Caco-2 (cell line): ENCODE measurements at regions not wholly inside any gene's neighbourhood (a gene's known extent, or its start where the extent isn't known, plus 50 kb on each side); places are given as distances from the start of the nearest gene placed in this dataset.
"Not testable (repeated sequence)": the region's sequence is repeated elsewhere in the genome, so short reads cannot be mapped to it uniquely, and the experiment has no call there.

Experiments
- BruUV-seq: library from RNA; stranded (reverse); fragments of 400-500 nt; replicated peaks from 2 replicates; lab custom pipeline; 2021; lab: Mats Ljungman, UMichigan
- CTCF ChIA-PET: fragments of 300-600 bp; sonication (Branson Sonifier 250); formaldehyde crosslinking; loops from one replicate; lab custom pipeline; 2022; ENCODE audit warnings: antibody characterized with exemption; lab: Charles Lee
- POLR2A ChIA-PET: fragments of 300-600 bp; sonication (Branson Sonifier 250); formaldehyde crosslinking; loops from one replicate; lab custom pipeline; 2022; ENCODE audit warnings: antibody characterized with exemption; lab: Charles Lee
- DNase-seq, 2 experiments: peaks; one replicate each; pipeline versions ENCODE4 v3.0.0 to v3.0.0-alpha.2; 2020 to 2022
- H3K27me3 ChIP-seq: replicated peaks from 2 replicates; pipeline ENCODE4 v1.6.0; 2011; ENCODE audit warnings: low read length; ENCODE audit not compliant: control insufficient read depth, insufficient read depth
- H3K36me3 ChIP-seq: 2 replicates; pipeline ENCODE4 v1.5.1; 2011; ENCODE audit warnings: low read length; ENCODE audit not compliant: control insufficient read depth, insufficient read depth
- H3K4me1 ChIP-seq: fragments of 250-450 bp; sonication (Bioruptor Pico); 2 replicates; pipeline ENCODE4 v1.5.1; 2020; ENCODE audit warnings: mild to moderate bottlenecking
- H3K4me3 ChIP-seq: 2 replicates; pipeline ENCODE4 v1.5.1; 2011; ENCODE audit warnings: low read depth, mild to moderate bottlenecking, control low read depth, low read length
- H3K9me3 ChIP-seq: fragments of 250-450 bp; sonication (Bioruptor Pico); 2 replicates; pipeline ENCODE4 v1.5.1; 2020; ENCODE audit warnings: mild to moderate bottlenecking, moderate library complexity
- H3K27ac Mint-ChIP-seq: one replicate; pipeline ENCODE4 v1.8.0; 2022; ENCODE audit warnings: mixed read lengths; ENCODE audit not compliant: unreplicated experiment
- H3K27me3 Mint-ChIP-seq: one replicate; pipeline ENCODE4 v1.8.0; 2022; ENCODE audit warnings: mixed read lengths; ENCODE audit not compliant: insufficient read depth, unreplicated experiment
- H3K36me3 Mint-ChIP-seq: one replicate; pipeline ENCODE4 v1.8.0; 2022; ENCODE audit warnings: mild to moderate bottlenecking, mixed read lengths; ENCODE audit not compliant: insufficient read depth, unreplicated experiment
- H3K4me1 Mint-ChIP-seq: one replicate; pipeline ENCODE4 v1.8.0; 2022; ENCODE audit warnings: low read depth, mixed read lengths; ENCODE audit not compliant: unreplicated experiment
- H3K4me3 Mint-ChIP-seq: one replicate; pipeline ENCODE4 v1.8.0; 2022; ENCODE audit warnings: mild to moderate bottlenecking, moderate library complexity, mixed read lengths; ENCODE audit not compliant: unreplicated experiment
- H3K9me3 Mint-ChIP-seq: one replicate; pipeline ENCODE4 v1.8.0; 2022; ENCODE audit warnings: mixed read lengths; ENCODE audit not compliant: unreplicated experiment
- intact Hi-C: fragments of 100-400 bp; cut with micrococcal nuclease; formaldehyde crosslinking; loops from one replicate; pipeline ENCODE4 v1.10.0; 2022; ENCODE audit not compliant: unreplicated experiment
- TF ChIP-seq, protein P1 (sequence below), 2 experiments: fragments of 200-600 bp in 1 of 2; IDR thresholded peaks; 1 replicate in 1 of 2; 2 replicates in 1 of 2; pipeline versions ENCODE4 v1.5.1 to v1.8.0; 2011 to 2022; ENCODE audit warnings: antibody characterized with exemption in 1 of 2, control low read depth in 1 of 2, inconsistent platforms in 1 of 2, low read depth in 1 of 2, low read length in 1 of 2, mild to moderate bottlenecking in 1 of 2, moderate library complexity in 1 of 2; ENCODE audit not compliant: insufficient read depth in 1 of 2, severe bottlenecking in 1 of 2, unreplicated experiment in 1 of 2

DNA sequence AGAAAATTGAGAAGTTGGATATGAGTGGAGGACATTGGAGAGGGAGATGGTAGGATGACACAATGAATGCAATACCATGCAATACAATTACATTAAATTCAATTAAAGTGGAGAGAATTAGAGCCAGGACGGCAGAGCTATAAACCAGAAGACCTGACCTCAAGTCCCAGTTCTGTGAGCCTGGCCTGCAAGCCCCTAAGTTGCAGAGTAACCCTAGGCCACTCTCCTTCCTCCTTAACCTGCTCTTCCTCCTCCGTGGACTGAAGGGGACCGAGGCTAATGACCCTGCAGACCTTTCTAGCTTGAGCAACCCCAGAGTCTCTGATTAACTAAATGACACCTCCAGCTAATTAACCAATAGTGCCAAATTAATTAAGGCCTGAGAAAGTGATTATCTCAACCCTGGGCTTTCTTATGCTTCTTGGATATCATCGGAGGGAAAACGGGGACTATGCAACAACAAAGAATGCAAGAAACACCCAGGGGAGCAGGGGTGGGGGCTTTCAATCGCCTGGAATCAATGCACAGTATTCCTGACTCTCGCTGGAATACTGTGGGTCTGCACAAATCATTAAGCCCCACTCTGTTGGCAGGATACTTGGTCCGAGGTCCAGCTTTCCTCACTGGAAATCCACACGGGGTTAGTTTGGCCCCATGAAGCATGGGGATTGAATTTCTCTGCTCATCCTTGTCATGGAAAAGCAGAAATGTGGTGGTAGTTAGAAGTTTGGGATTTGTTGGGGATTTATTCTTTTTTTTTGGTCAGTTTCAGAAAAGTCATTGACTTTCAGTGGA, 548.3 kb downstream of the MN1 start:
- ChIA-PET POLR2A (no interaction called here), CTCF (no interaction called here)
- no TSS peak for BruUV-seq
- H3K4me3 Mint-ChIP-seq: no peak overlapping the region
- Histone ChIP-seq H3K9me3 (peaks cover 10% of the 10 kb centered on the region; the same call in 1 of the 2 replicates), H3K27me3 (no peaks in the 10 kb centered on the region), H3K4me3 (no peak overlapping the region), H3K4me1 (no peaks in the 10 kb centered on the region), H3K36me3 (no peaks in the 10 kb centered on the region)
- peaks cover 11% of the 10 kb centered on the region for H3K9me3 Mint-ChIP-seq
- TF ChIP-seq, protein P1, sequence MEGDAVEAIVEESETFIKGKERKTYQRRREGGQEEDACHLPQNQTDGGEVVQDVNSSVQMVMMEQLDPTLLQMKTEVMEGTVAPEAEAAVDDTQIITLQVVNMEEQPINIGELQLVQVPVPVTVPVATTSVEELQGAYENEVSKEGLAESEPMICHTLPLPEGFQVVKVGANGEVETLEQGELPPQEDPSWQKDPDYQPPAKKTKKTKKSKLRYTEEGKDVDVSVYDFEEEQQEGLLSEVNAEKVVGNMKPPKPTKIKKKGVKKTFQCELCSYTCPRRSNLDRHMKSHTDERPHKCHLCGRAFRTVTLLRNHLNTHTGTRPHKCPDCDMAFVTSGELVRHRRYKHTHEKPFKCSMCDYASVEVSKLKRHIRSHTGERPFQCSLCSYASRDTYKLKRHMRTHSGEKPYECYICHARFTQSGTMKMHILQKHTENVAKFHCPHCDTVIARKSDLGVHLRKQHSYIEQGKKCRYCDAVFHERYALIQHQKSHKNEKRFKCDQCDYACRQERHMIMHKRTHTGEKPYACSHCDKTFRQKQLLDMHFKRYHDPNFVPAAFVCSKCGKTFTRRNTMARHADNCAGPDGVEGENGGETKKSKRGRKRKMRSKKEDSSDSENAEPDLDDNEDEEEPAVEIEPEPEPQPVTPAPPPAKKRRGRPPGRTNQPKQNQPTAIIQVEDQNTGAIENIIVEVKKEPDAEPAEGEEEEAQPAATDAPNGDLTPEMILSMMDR (IDR thresholded peaks at IDR 0.05; ENCODE audit: insufficient read depth in 1 of 2, low read depth in 1 of 2, low read length in 1 of 2, severe bottlenecking in 1 of 2, unreplicated experiment in 1 of 2): no peak
- H3K36me3 Mint-ChIP-seq: peaks cover 6% of the 10 kb centered on the region
- no peak overlapping the region for H3K27ac Mint-ChIP-seq
- intact Hi-C loops: no loop called here
- no peaks in the 10 kb centered on the region for H3K27me3 Mint-ChIP-seq
- DNase-seq: no peak
- H3K4me1 Mint-ChIP-seq: no peaks in the 10 kb centered on the region

DNA sequence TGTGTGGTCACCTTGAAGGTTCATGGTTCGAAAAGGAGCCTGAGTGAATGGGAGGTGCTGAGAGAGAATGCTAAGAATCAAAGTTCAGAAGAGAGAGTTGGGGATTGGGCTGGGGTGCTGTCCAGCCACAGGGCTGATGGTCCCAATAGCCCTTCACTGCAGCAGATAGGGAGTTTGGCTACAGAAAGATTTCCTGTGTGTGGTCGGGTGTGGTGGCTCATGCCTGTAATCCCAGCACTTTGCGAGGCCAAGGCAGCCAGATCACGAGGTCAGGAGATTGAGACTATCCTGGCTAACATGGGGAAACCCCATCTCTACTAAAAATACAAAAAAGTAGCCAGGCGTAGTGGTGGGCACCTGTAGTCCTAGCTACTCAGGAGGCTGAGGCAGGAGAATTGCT, 547.5 kb downstream of the MN1 start:
- DNase-seq, H3K36me3 Mint-ChIP-seq, intact Hi-C loops, H3K36me3 ChIP-seq, H3K9me3 ChIP-seq, CTCF ChIA-PET, H3K27me3 Mint-ChIP-seq, POLR2A ChIA-PET, H3K27me3 ChIP-seq, H3K4me1 ChIP-seq, H3K4me3 Mint-ChIP-seq, H3K4me1 Mint-ChIP-seq, H3K4me3 ChIP-seq, BruUV-seq, H3K27ac Mint-ChIP-seq: not testable (repeated sequence)
- peaks cover 11% of the 10 kb centered on the region for H3K9me3 Mint-ChIP-seq

DNA sequence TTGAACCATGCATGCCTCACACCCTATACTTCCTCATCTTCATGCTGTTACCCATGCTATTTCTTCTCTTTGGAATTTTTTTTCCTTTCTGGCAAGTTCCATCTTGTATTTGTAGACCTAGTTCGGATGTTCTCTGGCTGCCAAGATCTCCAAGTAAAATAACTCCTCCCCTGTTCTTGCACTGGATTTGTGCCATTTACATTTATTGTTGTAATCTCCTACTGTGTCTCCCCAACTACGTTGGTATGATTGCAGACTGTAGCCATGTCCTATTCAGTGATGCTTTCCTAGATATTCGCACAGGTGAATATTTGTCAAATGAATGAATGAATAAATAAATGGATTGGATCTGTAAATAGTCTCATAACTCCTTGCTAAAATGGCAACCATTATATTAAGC, 546.0 kb downstream of the MN1 start:
- Mint-ChIP-seq H3K27me3 (no peaks in the 10 kb centered on the region), H3K36me3 (no peaks in the 10 kb centered on the region), H3K9me3 (peaks cover 11% of the 10 kb centered on the region), H3K27ac (no peak overlapping the region), H3K4me1 (no peaks in the 10 kb centered on the region), H3K4me3 (no peak overlapping the region)
- peaks cover 10% of the 10 kb centered on the region; the same call in 1 of the 2 replicates for H3K9me3 ChIP-seq
- no peaks in the 10 kb centered on the region for H3K4me1 ChIP-seq
- TF ChIP-seq, protein P1 (IDR thresholded peaks at IDR 0.05; ENCODE audit: insufficient read depth in 1 of 2, low read depth in 1 of 2, low read length in 1 of 2, severe bottlenecking in 1 of 2, unreplicated experiment in 1 of 2): no peak
- POLR2A ChIA-PET: no interaction called here
- intact Hi-C loops: no loop called here
- no TSS peak for BruUV-seq
- CTCF ChIA-PET: no interaction called here
- H3K4me3 ChIP-seq: no peak overlapping the region
- no peak for DNase-seq
- H3K36me3 ChIP-seq: no peaks in the 10 kb centered on the region
- H3K27me3 ChIP-seq: no peaks in the 10 kb centered on the region
